WERI-Rb-1 (cell line): ENCODE measurements at regions not wholly inside any gene's neighbourhood (a gene's known extent, or its start where the extent isn't known, plus 50 kb on each side); places are given as distances from the start of the nearest gene placed in this dataset.

Source experiments
- DNase-seq: peaks from one replicate; pipeline ENCODE4 v3.0.0-alpha.2; 2020
- H3K27ac ChIP-seq: fragments of 250-450 bp; sonication (Bioruptor Pico); 2 replicates; pipeline ENCODE4 v1.5.1; 2020; ENCODE audit warnings: mild to moderate bottlenecking, moderate library complexity
- H3K27me3 ChIP-seq: fragments of 250-450 bp; sonication (Bioruptor Pico); 2 replicates; pipeline ENCODE4 v1.5.1; 2021; ENCODE audit warnings: mild to moderate bottlenecking, low read depth, moderate library complexity; ENCODE audit not compliant: insufficient read depth, severe bottlenecking
- H3K36me3 ChIP-seq: fragments of 250-450 bp; sonication (Bioruptor Pico); 2 replicates; pipeline ENCODE4 v1.5.1; 2020; ENCODE audit warnings: mild to moderate bottlenecking, moderate library complexity
- H3K4me3 ChIP-seq: 2 replicates; pipeline ENCODE4 v1.5.1; 2011; ENCODE audit warnings: low read depth, mild to moderate bottlenecking, control low read depth, low read length
- H3K9me3 ChIP-seq: fragments of 250-450 bp; sonication (Bioruptor Pico); 2 replicates; pipeline ENCODE4 v1.5.1; 2021; ENCODE audit warnings: mild to moderate bottlenecking, moderate library complexity; ENCODE audit not compliant: severe bottlenecking
- CTCF ChIP-seq: IDR thresholded peaks from 2 replicates; pipeline ENCODE4 v1.5.1; 2011; ENCODE audit warnings: low read depth, mild to moderate bottlenecking, control low read depth, inconsistent platforms, low read length

DNA sequence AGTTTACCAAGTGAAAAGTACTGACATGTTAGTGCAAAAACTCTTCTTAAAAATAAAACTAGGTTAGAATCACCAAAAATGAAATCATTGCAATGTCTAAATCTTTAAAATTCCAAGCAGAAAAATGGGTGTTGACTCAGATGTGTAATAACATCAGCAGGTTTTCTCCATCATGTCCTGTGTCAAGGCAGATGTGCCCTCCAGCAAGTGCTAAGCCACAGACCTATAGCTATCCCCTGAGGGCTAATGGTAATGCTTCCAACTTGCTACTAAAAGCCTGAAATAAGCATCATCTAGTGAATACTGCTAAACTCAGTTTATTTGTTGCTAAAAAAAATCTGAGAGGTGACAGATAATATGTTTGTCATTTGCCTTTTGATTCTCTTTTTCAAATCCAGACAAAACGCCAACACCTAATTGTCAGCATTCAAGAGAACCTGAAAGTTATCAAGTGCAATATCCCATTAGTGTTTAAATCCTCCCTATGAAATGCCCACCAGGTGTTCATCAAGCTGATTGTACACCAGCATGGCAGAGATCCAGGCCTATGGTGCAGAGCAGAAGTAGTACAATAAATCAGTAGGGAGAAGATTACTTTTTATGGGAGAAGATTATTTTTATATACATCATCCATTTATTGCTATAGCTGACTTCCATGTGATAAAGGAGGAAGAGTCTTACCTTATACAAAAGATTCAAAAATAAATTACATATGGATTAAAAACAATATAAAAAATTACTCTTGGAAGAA is 55.1 kb upstream of the SYT9 start:
- Histone ChIP-seq H3K27ac (no peak overlapping the region), H3K27me3 (no peaks in the 10 kb centered on the region), H3K36me3 (no peaks in the 10 kb centered on the region), H3K4me3 (no peak overlapping the region), H3K9me3 (no peaks in the 10 kb centered on the region)
- no peak for DNase-seq
- TF ChIP-seq CTCF: no peak

DNA sequence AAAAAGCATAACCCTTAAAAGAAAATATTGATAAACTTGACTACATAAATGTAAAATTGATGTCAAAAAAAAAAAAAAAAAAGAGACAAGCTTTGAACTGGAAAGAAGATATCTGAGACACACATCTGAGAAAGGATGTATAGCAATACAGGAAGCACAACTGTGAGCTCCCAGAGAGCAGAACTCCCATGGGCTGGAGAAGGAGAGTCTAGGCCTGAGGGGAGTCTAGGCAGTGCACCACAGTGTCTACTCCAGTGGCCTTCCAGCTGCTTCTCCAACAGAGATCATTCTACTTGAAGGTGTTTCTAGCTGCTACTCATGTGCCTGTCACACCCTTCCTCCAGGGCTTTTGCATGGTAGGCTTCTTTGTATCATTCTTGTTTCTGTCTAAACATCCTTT is 54.2 kb upstream of the SYT9 start:
- Histone ChIP-seq H3K4me3 (no peak overlapping the region), H3K9me3 (no peaks in the 10 kb centered on the region), H3K36me3 (no peaks in the 10 kb centered on the region), H3K27ac (no peak overlapping the region), H3K27me3 (no peaks in the 10 kb centered on the region)
- TF ChIP-seq CTCF: no peak
- no peak for DNase-seq
